ENCODE measurements at regions not wholly inside any gene's neighbourhood (a gene's known extent, or its start where the extent isn't known, plus 50 kb on each side); places are given as distances from the start of the nearest gene placed in this dataset.

DNA sequence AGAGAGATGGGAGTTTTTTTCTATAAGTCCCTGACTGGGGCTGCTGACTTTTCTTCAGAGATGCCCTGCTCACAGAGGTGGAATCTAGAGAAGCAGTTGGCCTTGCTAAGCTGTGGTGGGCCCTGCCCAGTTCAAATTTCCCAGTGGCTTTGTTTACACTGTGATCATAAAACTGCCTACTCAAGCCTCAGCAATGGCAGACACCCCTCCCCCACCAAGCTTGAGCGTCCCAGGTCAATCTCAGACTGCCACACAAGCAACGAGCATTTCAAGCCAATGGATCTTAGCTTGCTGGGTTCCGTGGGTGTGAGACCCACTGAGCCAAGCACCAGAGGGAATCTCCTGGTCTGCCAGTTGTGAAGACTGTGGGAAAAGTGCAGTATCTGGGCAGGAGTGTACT lies 199.8 kb upstream of the WDFY3 start:
- H3K9me3 Mint-ChIP-seq, result peaks cover 4 to 40% (median 26%) of the 10 kb centered on the region in 3 donors
- 72% methylated on average over 2 of the region's 3 CpGs for WGBS (ENCODE audit: insufficient coverage)
- Histone ChIP-seq H3K4me1 (ENCODE audit: control insufficient read depth in 1 of 2, extremely low read depth in 1 of 2, insufficient read depth in 2 of 2, low read length in 2 of 2) (no peaks in the 10 kb centered on the region), H3K36me3 (ENCODE audit: control insufficient read depth in 2 of 2, extremely low read depth in 1 of 2, insufficient read depth in 1 of 2, low read length in 1 of 2) (no peaks in the 10 kb centered on the region), H3K9me3 (no peaks in the 10 kb centered on the region), H3K27me3 (replicated peaks in 1 of 2; ENCODE audit: control insufficient read depth in 2 of 2, extremely low read depth in 1 of 2, insufficient read depth in 2 of 2, low read length in 1 of 2) (no peaks in the 10 kb centered on the region), H3K27ac (ENCODE audit: low read length) (no peak overlapping the region), H3K4me3 (ENCODE audit: control insufficient read depth in 1 of 2, extremely low read depth in 1 of 2, low read length in 1 of 2) (no peak overlapping the region)
- no peak overlapping the region for H3K4me3 Mint-ChIP-seq
- no peak for ATAC-seq (replicated peaks in 1 of 4)
- POLR2A ChIA-PET, result no interaction called here
- peaks cover 2 to 4% of the 10 kb centered on the region in 2 donors for H3K27me3 Mint-ChIP-seq
- no peaks in the 10 kb centered on the region for H3K36me3 Mint-ChIP-seq
- CTCF ChIA-PET, result no interaction called here
- DNase-seq, result no peak
- no peak overlapping the region for H3K27ac Mint-ChIP-seq
- no peaks in the 10 kb centered on the region for H3K4me1 Mint-ChIP-seq

DNA sequence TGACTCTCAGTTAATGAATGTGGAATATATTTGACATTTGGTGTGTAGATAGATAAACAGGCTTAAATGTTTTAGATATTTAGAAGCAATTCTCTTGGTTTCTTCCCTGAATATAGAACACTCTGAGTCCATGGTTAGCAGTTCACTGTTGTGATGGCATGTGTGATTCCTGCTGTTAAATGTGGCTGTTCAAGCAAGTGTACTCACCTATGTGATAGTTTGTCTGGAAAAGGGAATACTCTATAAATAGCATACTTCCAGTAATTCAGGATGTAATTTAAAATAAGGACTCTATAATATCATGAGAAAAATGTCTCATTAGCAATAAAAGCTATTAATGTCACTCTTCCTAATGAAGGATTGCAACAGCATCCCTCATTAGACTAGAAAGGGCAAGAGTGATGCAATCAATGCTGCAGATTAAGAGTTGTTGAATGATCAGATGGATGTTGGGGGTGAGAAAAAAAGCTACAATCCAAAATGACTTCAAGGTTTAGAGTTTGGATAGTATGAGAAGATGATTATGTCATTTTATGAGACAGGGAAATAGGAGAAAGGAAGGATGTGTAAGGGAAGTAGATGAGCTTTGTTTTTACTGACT lies 201.8 kb upstream of the WDFY3 start:
- Histone ChIP-seq H3K4me1 (ENCODE audit: control insufficient read depth in 1 of 2, extremely low read depth in 1 of 2, insufficient read depth in 2 of 2, low read length in 2 of 2) (no peaks in the 10 kb centered on the region), H3K4me3 (ENCODE audit: control insufficient read depth in 1 of 2, extremely low read depth in 1 of 2, low read length in 1 of 2) (no peak overlapping the region), H3K27me3 (replicated peaks in 1 of 2; ENCODE audit: control insufficient read depth in 2 of 2, extremely low read depth in 1 of 2, insufficient read depth in 2 of 2, low read length in 1 of 2) (no peaks in the 10 kb centered on the region), H3K27ac (ENCODE audit: low read length) (no peak overlapping the region), H3K36me3 (ENCODE audit: control insufficient read depth in 2 of 2, extremely low read depth in 1 of 2, insufficient read depth in 1 of 2, low read length in 1 of 2) (no peaks in the 10 kb centered on the region), H3K9me3 (no peaks in the 10 kb centered on the region)
- no peaks in the 10 kb centered on the region for H3K36me3 Mint-ChIP-seq
- DNase-seq, result no peak
- no peak overlapping the region for H3K27ac Mint-ChIP-seq
- no peak overlapping the region for H3K4me3 Mint-ChIP-seq
- H3K9me3 Mint-ChIP-seq, result peaks cover 4 to 29% (median 22%) of the 10 kb centered on the region in 3 donors
- ChIA-PET CTCF (no interaction called here), POLR2A (no interaction called here)
- ATAC-seq (replicated peaks in 1 of 4), result no peak
- H3K27me3 Mint-ChIP-seq, result peaks cover 2 to 4% of the 10 kb centered on the region in 2 donors
- H3K4me1 Mint-ChIP-seq, result no peaks in the 10 kb centered on the region

- H3K4me3 ChIP-seq (ENCODE audit: control insufficient read depth in 1 of 2, extremely low read depth in 1 of 2, low read length in 1 of 2), result no peak overlapping the region
- CTCF ChIA-PET, result interaction anchor here in 1 of 2 donors (0.7 kb wide), 1 partner anchor 85 kb away, joined by 3 read pairs; no protein-coding TSS in a partner anchor
Measured at GRCh38 chr4:85170241-85170640, 203.8 kb upstream of the WDFY3 start.

GRCh38 chr4:85175190-85175589 lies 208.7 kb upstream of the WDFY3 start:
- H3K4me1 Mint-ChIP-seq, result no peaks in the 10 kb centered on the region
- CTCF ChIA-PET, result no interaction called here
- no peak overlapping the region for H3K27ac ChIP-seq (ENCODE audit: low read length)

More at GRCh38 chr4:85170241-85170640, 203.8 kb upstream of the WDFY3 start:
- no peaks in the 10 kb centered on the region for H3K27me3 ChIP-seq (replicated peaks in 1 of 2; ENCODE audit: control insufficient read depth in 2 of 2, extremely low read depth in 1 of 2, insufficient read depth in 2 of 2, low read length in 1 of 2)
- H3K9me3 ChIP-seq, result no peaks in the 10 kb centered on the region
- DNase-seq (no peak), ATAC-seq (replicated peaks in 1 of 4) (no peak)
- POLR2A ChIA-PET, result no interaction called here
- no peaks in the 10 kb centered on the region for H3K36me3 Mint-ChIP-seq
- H3K9me3 Mint-ChIP-seq, result peaks cover 4 to 23% (median 13%) of the 10 kb centered on the region in 3 donors
- H3K4me3 Mint-ChIP-seq, result no peak overlapping the region
- no peaks in the 10 kb centered on the region for H3K4me1 Mint-ChIP-seq
- no peaks in the 10 kb centered on the region for H3K4me1 ChIP-seq (ENCODE audit: control insufficient read depth in 1 of 2, extremely low read depth in 1 of 2, insufficient read depth in 2 of 2, low read length in 2 of 2)
- peaks cover 2 to 4% of the 10 kb centered on the region in 2 donors for H3K27me3 Mint-ChIP-seq
- H3K27ac Mint-ChIP-seq, result no peak overlapping the region
- no peaks in the 10 kb centered on the region for H3K36me3 ChIP-seq (ENCODE audit: control insufficient read depth in 2 of 2, extremely low read depth in 1 of 2, insufficient read depth in 1 of 2, low read length in 1 of 2)
- H3K27ac ChIP-seq (ENCODE audit: low read length), result no peak overlapping the region

DNA sequence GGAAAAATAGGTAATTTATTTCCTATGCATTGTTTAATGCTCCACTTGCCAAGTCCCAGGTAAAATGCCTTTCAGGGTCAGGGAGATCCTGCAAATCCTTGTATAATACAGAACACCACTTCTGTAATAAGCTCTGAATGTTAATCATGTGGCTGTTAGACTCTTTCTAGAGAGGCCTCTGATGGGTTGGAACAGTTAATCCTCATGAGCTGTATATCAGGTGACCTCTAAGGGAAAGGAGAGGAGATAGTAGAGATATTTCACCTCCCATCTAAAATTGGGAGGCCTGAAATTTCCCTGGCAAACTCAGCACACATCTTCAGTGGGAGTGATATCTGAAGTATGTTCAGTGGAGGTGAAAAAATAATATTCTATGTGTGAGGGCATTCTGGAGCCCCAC lies 210.6 kb upstream of the WDFY3 start:
- H3K27ac ChIP-seq (ENCODE audit: low read length), result no peak overlapping the region
- H3K9me3 Mint-ChIP-seq, result peaks cover 3 to 4% (median 3%) of the 10 kb centered on the region in 3 donors
- no peaks in the 10 kb centered on the region for H3K4me1 Mint-ChIP-seq
- no peaks in the 10 kb centered on the region for H3K9me3 ChIP-seq
- no peak overlapping the region for H3K27ac Mint-ChIP-seq
- no peaks in the 10 kb centered on the region for H3K36me3 Mint-ChIP-seq
- POLR2A ChIA-PET, result no interaction called here
- ATAC-seq (replicated peaks in 1 of 4) (no peak), DNase-seq (no peak)
- CTCF ChIA-PET, result no interaction called here
- no peaks in the 10 kb centered on the region for H3K27me3 ChIP-seq (replicated peaks in 1 of 2; ENCODE audit: control insufficient read depth in 2 of 2, extremely low read depth in 1 of 2, insufficient read depth in 2 of 2, low read length in 1 of 2)
- H3K36me3 ChIP-seq (ENCODE audit: control insufficient read depth in 2 of 2, extremely low read depth in 1 of 2, insufficient read depth in 1 of 2, low read length in 1 of 2), result no peaks in the 10 kb centered on the region
- no peaks in the 10 kb centered on the region for H3K4me1 ChIP-seq (ENCODE audit: control insufficient read depth in 1 of 2, extremely low read depth in 1 of 2, insufficient read depth in 2 of 2, low read length in 2 of 2)
- H3K4me3 Mint-ChIP-seq, result no peak overlapping the region
- no peak overlapping the region for H3K4me3 ChIP-seq (ENCODE audit: control insufficient read depth in 1 of 2, extremely low read depth in 1 of 2, low read length in 1 of 2)
- no peaks in the 10 kb centered on the region for H3K27me3 Mint-ChIP-seq

More at GRCh38 chr4:85175190-85175589, 208.7 kb upstream of the WDFY3 start:
- DNase-seq, result no peak
- H3K9me3 ChIP-seq, result no peaks in the 10 kb centered on the region
- no CpG with 5 or more reads among the region's 1 CpG for WGBS (ENCODE audit: insufficient coverage)
- no peaks in the 10 kb centered on the region for H3K27me3 Mint-ChIP-seq
- peaks cover 2 to 3% (median 3%) of the 10 kb centered on the region in 3 donors for H3K9me3 Mint-ChIP-seq
- H3K4me3 ChIP-seq (ENCODE audit: control insufficient read depth in 1 of 2, extremely low read depth in 1 of 2, low read length in 1 of 2), result no peak overlapping the region
- H3K4me1 ChIP-seq (ENCODE audit: control insufficient read depth in 1 of 2, extremely low read depth in 1 of 2, insufficient read depth in 2 of 2, low read length in 2 of 2), result no peaks in the 10 kb centered on the region
- POLR2A ChIA-PET, result no interaction called here
- H3K36me3 Mint-ChIP-seq, result no peaks in the 10 kb centered on the region
- no peaks in the 10 kb centered on the region for H3K36me3 ChIP-seq (ENCODE audit: control insufficient read depth in 2 of 2, extremely low read depth in 1 of 2, insufficient read depth in 1 of 2, low read length in 1 of 2)
- ATAC-seq (replicated peaks in 1 of 4), result no peak
- H3K27me3 ChIP-seq (replicated peaks in 1 of 2; ENCODE audit: control insufficient read depth in 2 of 2, extremely low read depth in 1 of 2, insufficient read depth in 2 of 2, low read length in 1 of 2), result no peaks in the 10 kb centered on the region
- no peak overlapping the region for H3K27ac Mint-ChIP-seq
- no peak overlapping the region for H3K4me3 Mint-ChIP-seq

DNA sequence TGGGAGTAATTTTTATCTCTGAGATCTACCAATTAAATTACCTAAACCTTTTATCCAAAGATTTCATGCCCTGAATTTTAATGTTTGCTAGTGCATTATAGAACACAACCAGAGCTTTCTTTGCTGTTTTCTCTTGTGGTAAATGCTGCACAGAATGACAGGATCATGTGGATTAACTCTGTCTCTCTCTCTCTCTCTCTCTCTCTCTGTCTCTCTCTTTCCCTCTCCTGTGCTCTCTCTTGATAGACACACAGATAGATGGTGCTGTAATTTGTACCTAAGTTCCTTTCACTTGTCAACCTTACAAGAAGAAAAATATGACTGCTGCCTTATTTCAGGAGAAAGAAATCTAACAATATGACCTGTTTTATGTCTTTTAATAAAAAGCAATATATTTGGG lies 211.2 kb upstream of the WDFY3 start:
- H3K9me3 Mint-ChIP-seq, result peaks cover 3 to 5% (median 3%) of the 10 kb centered on the region in 3 donors
- DNase-seq, result no peak
- H3K4me1 ChIP-seq (ENCODE audit: control insufficient read depth in 1 of 2, extremely low read depth in 1 of 2, insufficient read depth in 2 of 2, low read length in 2 of 2), result no peaks in the 10 kb centered on the region
- H3K36me3 Mint-ChIP-seq, result no peaks in the 10 kb centered on the region
- no peak for ATAC-seq (replicated peaks in 1 of 4)
- CTCF ChIA-PET, result no interaction called here
- no peaks in the 10 kb centered on the region for H3K36me3 ChIP-seq (ENCODE audit: control insufficient read depth in 2 of 2, extremely low read depth in 1 of 2, insufficient read depth in 1 of 2, low read length in 1 of 2)
- no peaks in the 10 kb centered on the region for H3K9me3 ChIP-seq
- H3K27ac Mint-ChIP-seq, result no peak overlapping the region
- H3K27me3 Mint-ChIP-seq, result no peaks in the 10 kb centered on the region
- no peaks in the 10 kb centered on the region for H3K27me3 ChIP-seq (replicated peaks in 1 of 2; ENCODE audit: control insufficient read depth in 2 of 2, extremely low read depth in 1 of 2, insufficient read depth in 2 of 2, low read length in 1 of 2)
- H3K27ac ChIP-seq (ENCODE audit: low read length), result no peak overlapping the region
- no peak overlapping the region for H3K4me3 ChIP-seq (ENCODE audit: control insufficient read depth in 1 of 2, extremely low read depth in 1 of 2, low read length in 1 of 2)
- H3K4me1 Mint-ChIP-seq, result no peaks in the 10 kb centered on the region
- no peak overlapping the region for H3K4me3 Mint-ChIP-seq
- POLR2A ChIA-PET, result no interaction called here

GRCh38 chr4:85180533-85180932 lies 214.0 kb upstream of the WDFY3 start:
- no peaks in the 10 kb centered on the region for H3K36me3 ChIP-seq (ENCODE audit: control insufficient read depth in 2 of 2, extremely low read depth in 1 of 2, insufficient read depth in 1 of 2, low read length in 1 of 2)
- H3K27me3 ChIP-seq (replicated peaks in 1 of 2; ENCODE audit: control insufficient read depth in 2 of 2, extremely low read depth in 1 of 2, insufficient read depth in 2 of 2, low read length in 1 of 2), result no peaks in the 10 kb centered on the region
- ChIA-PET POLR2A (no interaction called here), CTCF (interaction anchor here in 1 of 2 donors (0.6 kb wide), 1 partner anchor 13 kb away, joined by 4 read pairs; no protein-coding TSS in a partner anchor)
- H3K4me1 Mint-ChIP-seq, result no peaks in the 10 kb centered on the region
- ATAC-seq (replicated peaks in 1 of 4) (no peak), DNase-seq (no peak)
- H3K4me3 ChIP-seq (ENCODE audit: control insufficient read depth in 1 of 2, extremely low read depth in 1 of 2, low read length in 1 of 2), result no peak overlapping the region
- peaks cover 3 to 8% (median 6%) of the 10 kb centered on the region in 3 donors for H3K9me3 Mint-ChIP-seq
- 51% methylated on average over 2 of the region's 3 CpGs for WGBS (ENCODE audit: insufficient coverage)
- H3K36me3 Mint-ChIP-seq, result no peaks in the 10 kb centered on the region
- no peaks in the 10 kb centered on the region for H3K4me1 ChIP-seq (ENCODE audit: control insufficient read depth in 1 of 2, extremely low read depth in 1 of 2, insufficient read depth in 2 of 2, low read length in 2 of 2)
- no peaks in the 10 kb centered on the region for H3K27me3 Mint-ChIP-seq
- H3K27ac ChIP-seq (ENCODE audit: low read length), result no peak overlapping the region
- H3K9me3 ChIP-seq, result no peaks in the 10 kb centered on the region
- H3K27ac Mint-ChIP-seq, result no peak overlapping the region
- H3K4me3 Mint-ChIP-seq, result no peak overlapping the region
